HEK293 (cell line): ENCODE measurements at regions not wholly inside any gene's neighbourhood (a gene's known extent, or its start where the extent isn't known, plus 50 kb on each side); places are given as distances from the start of the nearest gene placed in this dataset.

Experiments
- GLI4 ChIP-seq: fragments of 450-650 bp; formaldehyde crosslinking; IDR thresholded peaks from 2 replicates; pipeline ENCODE4 v1.5.1; 2016; ENCODE audit warnings: missing biosample characterization, missing genetic modification characterization
- ZNF366 ChIP-seq: fragments of 450-650 bp; formaldehyde crosslinking; conservative IDR thresholded peaks from 2 replicates; pipeline ENCODE4 v1.5.1; 2016; ENCODE audit warnings: missing biosample characterization, missing genetic modification characterization
- ZNF544 ChIP-seq: fragments of 450-650 bp; formaldehyde crosslinking; IDR thresholded peaks from 2 replicates; pipeline ENCODE4 v1.5.0; 2017; ENCODE audit warnings: missing biosample characterization, missing genetic modification characterization
- ZNF776 ChIP-seq: fragments of 450-650 bp; formaldehyde crosslinking; IDR thresholded peaks from 2 replicates; pipeline ENCODE4 v1.5.0; 2017; ENCODE audit warnings: missing biosample characterization, missing genetic modification characterization, borderline replicate concordance
- ZNF785 ChIP-seq: fragments of 450-650 bp; formaldehyde crosslinking; IDR thresholded peaks from 2 replicates; pipeline ENCODE4 v1.5.1; 2016; ENCODE audit warnings: missing biosample characterization, missing genetic modification characterization
- TF ChIP-seq, protein P1 (sequence below): fragments of 450-650 bp; formaldehyde crosslinking; IDR thresholded peaks from 2 replicates; pipeline ENCODE4 v1.5.1; 2016; ENCODE audit warnings: missing biosample characterization, missing genetic modification characterization
- TF ChIP-seq, protein P2 (sequence below): fragments of 450-650 bp; formaldehyde crosslinking; IDR thresholded peaks from 2 replicates; pipeline ENCODE4 v1.5.1; 2017; ENCODE audit warnings: missing biosample characterization, missing genetic modification characterization

DNA sequence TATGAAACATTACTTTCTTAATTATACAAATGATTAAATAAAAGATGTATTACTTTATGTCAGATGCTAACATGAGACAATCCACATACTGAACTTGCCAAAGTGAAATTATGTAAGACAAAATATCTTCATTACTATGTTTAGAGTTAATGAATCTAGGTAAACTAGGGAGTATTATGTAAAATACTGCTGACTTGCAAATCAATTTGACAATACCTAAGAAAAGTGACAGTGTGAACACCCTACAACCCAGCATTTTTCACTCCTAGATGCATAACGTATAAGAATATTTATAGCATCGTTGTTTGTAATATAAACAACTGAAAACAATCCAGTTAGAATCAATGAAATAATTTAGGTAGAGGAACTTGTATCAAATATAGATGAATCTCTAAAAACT, 546.3 kb downstream of the MAGEB5 start:
- TF ChIP-seq, protein P1, sequence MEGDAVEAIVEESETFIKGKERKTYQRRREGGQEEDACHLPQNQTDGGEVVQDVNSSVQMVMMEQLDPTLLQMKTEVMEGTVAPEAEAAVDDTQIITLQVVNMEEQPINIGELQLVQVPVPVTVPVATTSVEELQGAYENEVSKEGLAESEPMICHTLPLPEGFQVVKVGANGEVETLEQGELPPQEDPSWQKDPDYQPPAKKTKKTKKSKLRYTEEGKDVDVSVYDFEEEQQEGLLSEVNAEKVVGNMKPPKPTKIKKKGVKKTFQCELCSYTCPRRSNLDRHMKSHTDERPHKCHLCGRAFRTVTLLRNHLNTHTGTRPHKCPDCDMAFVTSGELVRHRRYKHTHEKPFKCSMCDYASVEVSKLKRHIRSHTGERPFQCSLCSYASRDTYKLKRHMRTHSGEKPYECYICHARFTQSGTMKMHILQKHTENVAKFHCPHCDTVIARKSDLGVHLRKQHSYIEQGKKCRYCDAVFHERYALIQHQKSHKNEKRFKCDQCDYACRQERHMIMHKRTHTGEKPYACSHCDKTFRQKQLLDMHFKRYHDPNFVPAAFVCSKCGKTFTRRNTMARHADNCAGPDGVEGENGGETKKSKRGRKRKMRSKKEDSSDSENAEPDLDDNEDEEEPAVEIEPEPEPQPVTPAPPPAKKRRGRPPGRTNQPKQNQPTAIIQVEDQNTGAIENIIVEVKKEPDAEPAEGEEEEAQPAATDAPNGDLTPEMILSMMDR, result no peak
- no peak for TF ChIP-seq ZNF544 (tag by site-specific recombination)
- no peak for TF ChIP-seq ZNF366 (tag by site-specific recombination)
- TF ChIP-seq ZNF785 (tag by site-specific recombination), result no peak
- no peak for TF ChIP-seq GLI4 (tag by site-specific recombination)
- no peak for TF ChIP-seq ZNF776 (tag by site-specific recombination)
- TF ChIP-seq, protein P2, sequence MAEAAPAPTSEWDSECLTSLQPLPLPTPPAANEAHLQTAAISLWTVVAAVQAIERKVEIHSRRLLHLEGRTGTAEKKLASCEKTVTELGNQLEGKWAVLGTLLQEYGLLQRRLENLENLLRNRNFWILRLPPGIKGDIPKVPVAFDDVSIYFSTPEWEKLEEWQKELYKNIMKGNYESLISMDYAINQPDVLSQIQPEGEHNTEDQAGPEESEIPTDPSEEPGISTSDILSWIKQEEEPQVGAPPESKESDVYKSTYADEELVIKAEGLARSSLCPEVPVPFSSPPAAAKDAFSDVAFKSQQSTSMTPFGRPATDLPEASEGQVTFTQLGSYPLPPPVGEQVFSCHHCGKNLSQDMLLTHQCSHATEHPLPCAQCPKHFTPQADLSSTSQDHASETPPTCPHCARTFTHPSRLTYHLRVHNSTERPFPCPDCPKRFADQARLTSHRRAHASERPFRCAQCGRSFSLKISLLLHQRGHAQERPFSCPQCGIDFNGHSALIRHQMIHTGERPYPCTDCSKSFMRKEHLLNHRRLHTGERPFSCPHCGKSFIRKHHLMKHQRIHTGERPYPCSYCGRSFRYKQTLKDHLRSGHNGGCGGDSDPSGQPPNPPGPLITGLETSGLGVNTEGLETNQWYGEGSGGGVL (tag by site-specific recombination), result no peak
